HG03565 (cell line): ENCODE measurements at regions not wholly inside any gene's neighbourhood (a gene's known extent, or its start where the extent isn't known, plus 50 kb on each side); places are given as distances from the start of the nearest gene placed in this dataset.
"Not testable (repeated sequence)": the region's sequence is repeated elsewhere in the genome, so short reads cannot be mapped to it uniquely, and the experiment has no call there.

Experiments
- ATAC-seq: cut with Tn5 transposase; IDR thresholded peaks from one replicate; pipeline ENCODE4 v1.9.1; 2021; ENCODE audit warnings: mild to moderate bottlenecking, moderate library complexity; ENCODE audit not compliant: unreplicated experiment

GRCh38 chr12:46524778-46525177 lies 152.2 kb upstream of the SLC38A2 start:
- no peak for ATAC-seq

DNA sequence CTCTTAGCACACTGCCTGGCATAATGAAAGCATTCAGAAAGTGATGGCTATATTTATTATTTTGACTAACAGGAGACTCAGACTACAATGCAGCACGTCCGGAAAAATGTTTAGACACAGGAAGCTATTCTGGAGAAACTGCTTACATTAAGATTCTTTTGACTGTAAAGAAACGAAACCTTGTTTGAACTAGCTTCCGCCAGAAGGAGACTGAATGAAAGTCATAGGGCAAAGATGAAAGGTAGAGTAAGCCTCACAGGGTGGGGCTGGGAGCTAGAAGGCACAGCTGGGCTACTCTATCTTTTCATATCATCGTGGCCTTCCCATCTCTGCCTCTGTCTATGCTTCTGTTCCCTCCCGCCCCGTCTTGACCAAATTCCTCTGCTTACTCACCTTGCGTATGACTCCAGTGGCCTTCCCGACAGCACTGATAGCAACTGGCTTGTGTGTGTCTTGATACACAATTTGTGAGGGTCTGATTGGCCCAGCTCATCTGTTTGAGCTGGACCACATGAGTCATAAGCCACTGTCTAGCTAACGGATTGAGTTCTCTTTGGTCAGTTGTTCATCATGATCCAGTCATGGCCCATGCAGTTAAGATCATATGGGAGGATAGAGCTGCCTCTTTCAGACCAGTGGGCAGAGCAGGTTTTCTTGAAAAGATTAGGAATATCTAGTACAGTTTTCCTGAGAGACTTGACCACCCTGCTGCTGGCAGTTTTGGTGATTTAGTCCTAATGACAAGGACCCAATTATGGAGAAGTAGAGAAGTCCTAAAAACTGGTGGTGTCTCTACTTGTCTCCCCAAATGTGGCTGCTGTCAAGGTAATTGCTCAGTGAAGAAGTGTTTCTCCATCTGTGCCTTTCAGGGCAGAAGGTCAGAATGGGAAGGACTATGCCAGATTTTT lies 151.5 kb upstream of the SLC38A2 start:
- ATAC-seq: no peak

DNA sequence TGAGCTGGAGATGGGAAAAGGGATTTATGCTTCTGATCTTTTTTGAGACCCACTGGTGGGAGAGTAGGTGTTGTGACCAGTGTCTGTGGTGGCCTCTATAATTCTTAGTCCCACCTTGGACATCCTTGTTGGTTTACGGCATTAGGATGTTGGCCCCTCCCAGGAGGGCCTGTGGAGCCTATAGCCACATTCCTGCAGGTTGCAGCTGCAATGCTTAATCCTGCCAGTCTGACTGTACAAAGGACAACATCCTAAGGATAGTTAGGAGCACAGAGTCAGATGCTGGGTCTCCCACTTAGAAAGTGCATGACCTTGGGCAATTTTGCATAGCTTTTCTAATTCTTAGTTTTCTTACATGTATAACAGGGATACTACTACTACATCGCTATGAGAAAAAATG lies 150.9 kb upstream of the SLC38A2 start:
- ATAC-seq: no peak

DNA sequence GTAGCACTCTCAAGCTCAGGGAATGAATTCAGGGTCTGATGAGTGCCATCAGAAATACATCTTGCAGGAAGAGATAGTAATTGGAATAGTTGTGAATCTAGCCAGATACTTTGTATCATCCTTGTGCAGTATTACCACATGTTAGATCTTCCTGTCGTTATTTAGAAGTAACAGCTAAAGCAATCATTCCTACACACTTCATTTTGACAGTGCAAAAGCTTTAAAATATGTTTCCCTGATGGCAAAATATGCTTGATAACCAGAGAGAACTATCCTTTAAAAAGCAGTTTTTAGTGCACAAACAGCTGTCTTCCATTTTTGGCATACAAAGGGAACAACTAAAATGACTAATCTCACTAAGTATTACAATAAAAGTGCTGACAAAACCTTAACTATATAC lies 149.5 kb upstream of the SLC38A2 start:
- ATAC-seq: no peak

GRCh38 chr12:46521145-46521544 lies 148.6 kb upstream of the SLC38A2 start:
- no peak for ATAC-seq

DNA sequence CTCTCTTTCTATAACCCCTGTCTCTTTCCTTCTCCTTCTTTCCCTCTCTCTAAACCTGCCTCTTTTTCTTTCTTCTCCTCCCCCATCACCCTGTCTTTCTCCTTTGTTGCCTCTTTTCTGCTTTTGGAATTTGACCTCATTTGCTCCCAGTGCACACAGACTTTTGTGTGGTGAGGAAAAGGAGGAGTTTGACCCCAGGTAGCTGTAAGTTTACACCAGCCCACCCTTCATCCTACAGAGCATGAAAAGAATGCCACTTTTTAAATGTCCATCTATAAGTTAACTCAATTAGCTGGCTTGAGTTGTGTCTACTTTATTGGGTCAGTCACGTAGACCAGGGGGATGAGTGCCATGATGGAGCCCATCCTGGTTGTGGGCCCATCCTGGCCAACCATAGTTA lies 146.8 kb upstream of the SLC38A2 start:
- ATAC-seq: no peak

GRCh38 chr12:46518729-46519128 lies 146.2 kb upstream of the SLC38A2 start:
- no peak for ATAC-seq

GRCh38 chr12:46518169-46518568 lies 145.6 kb upstream of the SLC38A2 start:
- ATAC-seq: no peak

GRCh38 chr12:46517579-46517962 lies 145.0 kb upstream of the SLC38A2 start:
- ATAC-seq: peak; percentile 10

GRCh38 chr12:46516933-46517578 lies 144.5 kb upstream of the SLC38A2 start:
- peak; percentile 98 for ATAC-seq

DNA sequence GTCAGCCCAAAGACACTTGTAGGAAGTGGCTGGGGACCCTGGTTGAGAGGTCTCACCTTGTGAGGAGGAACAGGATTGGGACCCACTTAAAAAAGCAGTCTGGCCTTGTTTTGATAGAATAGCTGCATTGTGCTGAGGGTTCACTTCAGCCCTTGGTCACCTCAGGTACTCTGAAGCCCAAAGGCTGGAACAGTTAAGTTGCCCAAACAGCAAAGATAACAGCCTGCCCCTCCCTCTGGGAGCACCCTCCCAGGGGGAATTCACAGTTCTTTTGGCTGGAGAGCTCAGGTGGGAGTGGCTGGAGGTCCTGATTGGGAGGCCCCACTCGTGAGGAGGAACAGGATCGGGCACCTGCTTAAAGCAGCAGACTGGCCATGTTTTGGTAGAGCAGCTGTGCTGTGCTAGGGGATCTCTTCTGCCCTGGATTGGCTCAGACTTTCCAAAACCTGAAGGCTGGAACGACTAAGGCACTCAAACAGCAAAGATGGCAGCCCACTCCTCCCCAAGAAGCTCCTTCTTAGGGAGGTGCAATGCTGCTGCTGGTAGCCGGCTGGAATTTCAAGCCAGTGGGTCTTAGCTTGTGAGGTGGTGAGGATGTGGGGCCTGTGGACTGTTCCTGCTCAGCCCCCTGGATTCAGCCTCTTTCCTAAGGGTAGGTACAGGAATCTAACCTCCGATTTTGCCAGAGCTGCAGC lies 143.8 kb upstream of the SLC38A2 start:
- no peak for ATAC-seq

DNA sequence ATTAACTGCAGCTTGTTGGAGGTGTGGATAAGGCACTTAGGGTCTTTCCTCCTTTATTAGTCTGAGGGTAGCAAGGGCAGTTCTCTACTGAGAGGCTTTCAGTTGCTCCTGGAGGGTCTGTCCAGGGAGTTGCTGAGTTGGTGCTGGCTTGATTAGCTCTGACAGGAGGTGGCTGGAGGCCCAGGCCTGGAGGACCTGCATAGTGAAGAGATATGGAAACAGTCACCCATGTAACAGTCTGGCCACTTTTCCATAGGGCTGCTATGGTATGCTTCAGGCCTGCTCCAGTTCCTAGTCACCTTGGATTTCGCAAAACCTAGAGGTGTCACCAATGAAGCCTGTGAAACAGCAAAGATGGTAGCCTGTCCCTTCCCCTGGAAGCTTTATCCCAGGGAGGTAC lies 143.3 kb upstream of the SLC38A2 start:
- ATAC-seq: no peak

DNA sequence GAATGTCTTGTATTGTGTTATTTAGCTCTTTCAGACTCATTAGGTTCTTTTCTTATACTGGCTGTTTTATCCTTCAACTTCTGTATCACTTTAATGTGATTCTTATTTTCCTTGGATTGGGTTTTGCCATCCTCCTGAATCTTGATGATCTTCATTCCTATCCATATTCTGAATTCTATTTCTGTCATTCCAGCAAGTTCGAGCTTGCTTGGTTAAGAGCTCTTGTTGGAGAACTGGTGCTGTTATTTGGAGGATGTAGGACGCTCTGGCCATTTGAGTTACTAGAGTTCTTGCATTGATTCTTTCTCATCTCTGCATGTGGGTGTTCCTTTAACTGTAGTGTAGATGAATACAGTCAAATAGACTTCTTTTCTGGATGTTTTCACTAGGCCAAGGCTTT lies 142.3 kb upstream of the SLC38A2 start:
- ATAC-seq: no peak

- ATAC-seq: not testable (repeated sequence)
Measured at GRCh38 chr12:46510257-46510656, 137.7 kb upstream of the SLC38A2 start.

GRCh38 chr12:46509135-46509534 lies 136.6 kb upstream of the SLC38A2 start:
- ATAC-seq: no peak

- ATAC-seq: no peak
Measured at GRCh38 chr12:46508651-46509050, 136.1 kb upstream of the SLC38A2 start.

GRCh38 chr12:46507766-46508165 lies 135.2 kb upstream of the SLC38A2 start:
- ATAC-seq: no peak

GRCh38 chr12:46506961-46507360 lies 134.4 kb upstream of the SLC38A2 start:
- ATAC-seq: no peak

- ATAC-seq: no peak
Measured at GRCh38 chr12:46506198-46506597, 133.6 kb upstream of the SLC38A2 start.

DNA sequence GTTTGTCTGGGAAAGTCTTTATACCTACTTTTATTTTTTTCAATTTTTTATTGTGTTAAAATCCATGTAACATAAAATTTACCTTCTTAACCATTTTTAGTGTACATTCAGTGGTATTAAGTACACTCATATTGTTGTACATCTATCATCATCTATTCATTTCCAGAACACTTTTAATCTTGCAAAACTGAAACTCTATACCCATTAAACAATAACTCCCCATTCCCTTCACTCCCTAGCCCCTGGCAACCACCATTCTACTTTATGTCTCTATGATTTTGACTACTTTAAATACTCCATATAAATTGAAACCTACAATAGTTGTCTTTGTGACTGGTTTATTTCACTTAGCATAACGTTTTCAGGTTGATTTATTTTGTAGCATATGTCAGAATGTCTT lies 131.9 kb upstream of the SLC38A2 start:
- ATAC-seq: no peak

GRCh38 chr12:46503637-46504175 lies 131.1 kb upstream of the SLC38A2 start:
- ATAC-seq: no peak
